ENCODE measurements at regions not wholly inside any gene's neighbourhood (a gene's known extent, or its start where the extent isn't known, plus 50 kb on each side); places are given as distances from the start of the nearest gene placed in this dataset.

- TF ChIP-seq CTCF (IDR thresholded peaks at IDR 0.05) = no peak
- no peak for TF ChIP-seq POLR2A (IDR thresholded peaks at IDR 0.05)
- Histone ChIP-seq H3K27me3 (no peaks in the 10 kb centered on the region), H3K4me3 (no peak overlapping the region), H3K36me3 (replicated peaks in 1 of 2; ENCODE audit: insufficient read depth in 1 of 2, low read depth in 2 of 2) (no peaks in the 10 kb centered on the region), H3K4me1 (no peaks in the 10 kb centered on the region), H3K27ac (no peak overlapping the region), H3K9me3 (no peaks in the 10 kb centered on the region)
- WGBS, 2 donors = 72 to 83% methylated on average over 3 of the region's 3 CpGs
- intact Hi-C loops (cut with DNase I) = no loop called here
- ATAC-seq (no peak), DNase-seq (no peak)
Observed at GRCh38 chr1:72759486-72759885, 477.1 kb upstream of the NEGR1 start.

GRCh38 chr1:72757843-72758242 lies 475.5 kb upstream of the NEGR1 start:
- Histone ChIP-seq H3K36me3 (replicated peaks in 1 of 2; ENCODE audit: insufficient read depth in 1 of 2, low read depth in 2 of 2) (no peaks in the 10 kb centered on the region), H3K9me3 (no peaks in the 10 kb centered on the region), H3K4me3 (no peak overlapping the region), H3K27me3 (no peaks in the 10 kb centered on the region), H3K4me1 (no peaks in the 10 kb centered on the region), H3K27ac (no peak overlapping the region)
- 79 to 90% methylated on average over 2 of the region's 2 CpGs for WGBS, 2 donors
- intact Hi-C loops (cut with DNase I) = no loop called here
- no peak for TF ChIP-seq POLR2A (IDR thresholded peaks at IDR 0.05)
- no peak for TF ChIP-seq CTCF (IDR thresholded peaks at IDR 0.05)
- no peak for DNase-seq
- no peak for ATAC-seq

GRCh38 chr1:72745413-72745812 lies 463.1 kb upstream of the NEGR1 start:
- H3K9me3 ChIP-seq = no peaks in the 10 kb centered on the region
- ATAC-seq = no peak
- no peaks in the 10 kb centered on the region for H3K4me1 ChIP-seq
- intact Hi-C loops (cut with DNase I) = no loop called here
- no peak for DNase-seq
- no peaks in the 10 kb centered on the region for H3K27me3 ChIP-seq
- no peaks in the 10 kb centered on the region for H3K36me3 ChIP-seq (replicated peaks in 1 of 2; ENCODE audit: insufficient read depth in 1 of 2, low read depth in 2 of 2)
- TF ChIP-seq CTCF (IDR thresholded peaks at IDR 0.05) = no peak
- no peak for TF ChIP-seq POLR2A (IDR thresholded peaks at IDR 0.05)
- 24 to 39% methylated on average over 2 of the region's 2 CpGs for WGBS, 2 donors
- H3K4me3 ChIP-seq = no peak overlapping the region
- no peak overlapping the region for H3K27ac ChIP-seq

GRCh38 chr1:72734415-72734814 lies 452.1 kb upstream of the NEGR1 start:
- no peaks in the 10 kb centered on the region for H3K9me3 ChIP-seq
- ATAC-seq = no peak
- no peak overlapping the region for H3K27ac ChIP-seq
- H3K4me1 ChIP-seq = no peaks in the 10 kb centered on the region
- 45 to 54% methylated on average over 1 of the region's 1 CpG for WGBS, 2 donors
- TF ChIP-seq CTCF (IDR thresholded peaks at IDR 0.05) (no peak), POLR2A (IDR thresholded peaks at IDR 0.05) (no peak)
- no peak for DNase-seq
- no peaks in the 10 kb centered on the region for H3K27me3 ChIP-seq
- no peak overlapping the region for H3K4me3 ChIP-seq
- intact Hi-C loops (cut with DNase I) = no loop called here
- H3K36me3 ChIP-seq (replicated peaks in 1 of 2; ENCODE audit: insufficient read depth in 1 of 2, low read depth in 2 of 2) = no peaks in the 10 kb centered on the region

- intact Hi-C loops (cut with DNase I) = no loop called here
- WGBS, 2 donors = 62 to 77% methylated on average over 14 to 17 of the region's 17 CpGs
- H3K4me3 ChIP-seq = no peak overlapping the region
- no peaks in the 10 kb centered on the region for H3K4me1 ChIP-seq
- ATAC-seq (no peak), DNase-seq (peak in 1 of 4 donors; percentile 3)
- no peaks in the 10 kb centered on the region for H3K27me3 ChIP-seq
- no peak for TF ChIP-seq POLR2A (IDR thresholded peaks at IDR 0.05)
- TF ChIP-seq CTCF (IDR thresholded peaks at IDR 0.05) = no peak
- H3K27ac ChIP-seq = no peak overlapping the region
- no peaks in the 10 kb centered on the region for H3K36me3 ChIP-seq (replicated peaks in 1 of 2; ENCODE audit: insufficient read depth in 1 of 2, low read depth in 2 of 2)
- no peaks in the 10 kb centered on the region for H3K9me3 ChIP-seq
Observed at GRCh38 chr1:72724951-72725861, 442.9 kb upstream of the NEGR1 start.

Measured in body of pancreas (tissue), 4 donors.